ENCODE measurements at regions not wholly inside any gene's neighbourhood (a gene's known extent, or its start where the extent isn't known, plus 50 kb on each side); places are given as distances from the start of the nearest gene placed in this dataset.

- no peak for TF ChIP-seq CTCF (conservative IDR thresholded peaks at IDR 0.05; ENCODE audit: low read depth)
- no peak for DNase-seq (ENCODE audit: low spot score)
- POLR2A ChIA-PET (ENCODE audit: low non-redundant PET) = no interaction called here
- no peak overlapping the region for H3K27ac ChIP-seq
- CTCF ChIA-PET = no interaction called here
These were observed 103.0 kb upstream of the PCGF5 start for GRCh38 chr10:91117505-91117904.

- no peak overlapping the region for H3K27ac ChIP-seq
- POLR2A ChIA-PET (ENCODE audit: low non-redundant PET) = no interaction called here
- DNase-seq (ENCODE audit: low spot score) = no peak
- no peak for TF ChIP-seq CTCF (conservative IDR thresholded peaks at IDR 0.05; ENCODE audit: low read depth)
- CTCF ChIA-PET = interaction anchor here (0.8 kb wide), 1 partner anchor 20 kb away, joined by 5 read pairs; no protein-coding TSS in a partner anchor
These were observed 100.1 kb upstream of the PCGF5 start for GRCh38 chr10:91120348-91120747.

- ChIA-PET CTCF (interaction anchor here (0.6 to 1.1 kb wide), 3 partner anchors 12 to 80 kb away, joined by 3 to 4 read pairs (median 4); no protein-coding TSS in a partner anchor), POLR2A (ENCODE audit: low non-redundant PET) (no interaction called here)
- TF ChIP-seq CTCF (conservative IDR thresholded peaks at IDR 0.05; ENCODE audit: low read depth) = no peak
- no peak overlapping the region for H3K27ac ChIP-seq
- no peak for DNase-seq (ENCODE audit: low spot score)
These were observed 97.2 kb upstream of the PCGF5 start for GRCh38 chr10:91123261-91123660.

GRCh38 chr10:91124016-91124415 lies 96.4 kb upstream of the PCGF5 start:
- DNase-seq (ENCODE audit: low spot score) = no peak
- POLR2A ChIA-PET (ENCODE audit: low non-redundant PET) = no interaction called here
- CTCF ChIA-PET = interaction anchor here (1.1 kb wide), 2 partner anchors 28 to 80 kb away, joined by 3 to 4 read pairs; no protein-coding TSS in a partner anchor
- TF ChIP-seq CTCF (conservative IDR thresholded peaks at IDR 0.05; ENCODE audit: low read depth) = no peak
- no peak overlapping the region for H3K27ac ChIP-seq

GRCh38 chr10:91126471-91126870 lies 94.0 kb upstream of the PCGF5 start:
- no peak for DNase-seq (ENCODE audit: low spot score)
- POLR2A ChIA-PET (ENCODE audit: low non-redundant PET) = no interaction called here
- CTCF ChIA-PET = no interaction called here
- no peak for TF ChIP-seq CTCF (conservative IDR thresholded peaks at IDR 0.05; ENCODE audit: low read depth)
- no peak overlapping the region for H3K27ac ChIP-seq

GRCh38 chr10:91127341-91128082 lies 93.0 kb upstream of the PCGF5 start:
- no peak for TF ChIP-seq CTCF (conservative IDR thresholded peaks at IDR 0.05; ENCODE audit: low read depth)
- POLR2A ChIA-PET (ENCODE audit: low non-redundant PET) = no interaction called here

More at GRCh38 chr10:91127341-91128082, 93.0 kb upstream of the PCGF5 start:
- DNase-seq (ENCODE audit: low spot score) = no peak
- H3K27ac ChIP-seq = no peak overlapping the region
- CTCF ChIA-PET = interaction anchor here (0.6 kb wide), 2 partner anchors 156 to 1248 kb away, joined by 3 read pairs; no protein-coding TSS in a partner anchor
